ENCODE measurements at regions not wholly inside any gene's neighbourhood (a gene's known extent, or its start where the extent isn't known, plus 50 kb on each side); places are given as distances from the start of the nearest gene placed in this dataset.

- no peak for TF ChIP-seq POLR2A (IDR thresholded peaks at IDR 0.05)
- no peak for TF ChIP-seq CTCF (IDR thresholded peaks at IDR 0.05 in 8 of 11, conservative IDR thresholded peaks at IDR 0.05 in 3 of 11)
- TF ChIP-seq POLR2AphosphoS5 (IDR thresholded peaks at IDR 0.05): no peak
These were observed 732.1 kb downstream of the MAT2B start for GRCh38 chr5:164237486-164237885.
